NB4 (cell line): ENCODE measurements at regions not wholly inside any gene's neighbourhood (a gene's known extent, or its start where the extent isn't known, plus 50 kb on each side); places are given as distances from the start of the nearest gene placed in this dataset.

Experiments
- POLR2A ChIP-seq: IDR thresholded peaks from 2 replicates; pipeline ENCODE4 v1.6.1; 2011; ENCODE audit warnings: mild to moderate bottlenecking; ENCODE audit not compliant: insufficient read length; ENCODE audit errors: extremely low read depth
- TF ChIP-seq, protein P1 (sequence below): IDR thresholded peaks from one replicate; pipeline ENCODE4 v1.5.1; 2012; ENCODE audit warnings: low read depth, low read length
- TF ChIP-seq, protein P2 (sequence below): IDR thresholded peaks from 2 replicates; pipeline ENCODE4 v1.6.1; 2011; ENCODE audit warnings: low read depth, low read length

DNA sequence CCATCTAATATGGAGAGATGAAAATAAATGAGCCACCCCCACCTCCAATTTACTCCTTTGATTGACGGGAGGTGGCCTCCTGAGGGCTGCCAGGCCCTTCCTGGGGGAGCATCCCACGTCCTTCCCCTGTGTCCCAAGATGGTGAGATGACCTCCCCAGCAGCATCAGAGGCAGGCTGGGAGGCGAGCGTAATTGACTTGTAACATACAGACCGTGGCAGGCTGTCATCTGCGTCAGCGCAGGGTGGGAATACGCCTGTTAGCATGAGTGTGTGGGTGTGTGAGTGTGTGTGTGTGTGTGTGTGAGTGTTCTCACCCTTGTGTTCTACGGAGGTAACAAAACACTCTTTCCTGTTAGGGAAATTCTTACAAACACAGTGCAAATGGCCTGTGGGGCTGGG is 156.9 kb upstream of the CIBAR2 start:
- TF ChIP-seq, protein P1, sequence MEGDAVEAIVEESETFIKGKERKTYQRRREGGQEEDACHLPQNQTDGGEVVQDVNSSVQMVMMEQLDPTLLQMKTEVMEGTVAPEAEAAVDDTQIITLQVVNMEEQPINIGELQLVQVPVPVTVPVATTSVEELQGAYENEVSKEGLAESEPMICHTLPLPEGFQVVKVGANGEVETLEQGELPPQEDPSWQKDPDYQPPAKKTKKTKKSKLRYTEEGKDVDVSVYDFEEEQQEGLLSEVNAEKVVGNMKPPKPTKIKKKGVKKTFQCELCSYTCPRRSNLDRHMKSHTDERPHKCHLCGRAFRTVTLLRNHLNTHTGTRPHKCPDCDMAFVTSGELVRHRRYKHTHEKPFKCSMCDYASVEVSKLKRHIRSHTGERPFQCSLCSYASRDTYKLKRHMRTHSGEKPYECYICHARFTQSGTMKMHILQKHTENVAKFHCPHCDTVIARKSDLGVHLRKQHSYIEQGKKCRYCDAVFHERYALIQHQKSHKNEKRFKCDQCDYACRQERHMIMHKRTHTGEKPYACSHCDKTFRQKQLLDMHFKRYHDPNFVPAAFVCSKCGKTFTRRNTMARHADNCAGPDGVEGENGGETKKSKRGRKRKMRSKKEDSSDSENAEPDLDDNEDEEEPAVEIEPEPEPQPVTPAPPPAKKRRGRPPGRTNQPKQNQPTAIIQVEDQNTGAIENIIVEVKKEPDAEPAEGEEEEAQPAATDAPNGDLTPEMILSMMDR = no peak
- TF ChIP-seq, protein P2, sequence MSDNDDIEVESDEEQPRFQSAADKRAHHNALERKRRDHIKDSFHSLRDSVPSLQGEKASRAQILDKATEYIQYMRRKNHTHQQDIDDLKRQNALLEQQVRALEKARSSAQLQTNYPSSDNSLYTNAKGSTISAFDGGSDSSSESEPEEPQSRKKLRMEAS = no peak
- no peak for TF ChIP-seq POLR2A
